NB4 (cell line): ENCODE measurements at regions not wholly inside any gene's neighbourhood (a gene's known extent, or its start where the extent isn't known, plus 50 kb on each side); places are given as distances from the start of the nearest gene placed in this dataset.

Source experiments
- DNase-seq: peaks from one replicate; pipeline ENCODE4 v3.0.0; 2010; ENCODE audit warnings: low read depth
- H3K4me3 ChIP-seq: one replicate; pipeline ENCODE4 v1.5.1; 2011; ENCODE audit warnings: mild to moderate bottlenecking, low read depth, low read length, moderate library complexity
- MYC ChIP-seq: IDR thresholded peaks from 2 replicates; pipeline ENCODE4 v1.6.1; 2011; ENCODE audit warnings: low read depth, low read length
- POLR2A ChIP-seq: IDR thresholded peaks from 2 replicates; pipeline ENCODE4 v1.6.1; 2011; ENCODE audit warnings: mild to moderate bottlenecking; ENCODE audit not compliant: insufficient read length; ENCODE audit errors: extremely low read depth
- TF ChIP-seq, protein P1 (sequence below): IDR thresholded peaks from one replicate; pipeline ENCODE4 v1.5.1; 2012; ENCODE audit warnings: low read depth, low read length
- TF ChIP-seq, protein P2 (sequence below): IDR thresholded peaks from 2 replicates; pipeline ENCODE4 v1.6.1; 2011; ENCODE audit warnings: low read depth, low read length

DNA sequence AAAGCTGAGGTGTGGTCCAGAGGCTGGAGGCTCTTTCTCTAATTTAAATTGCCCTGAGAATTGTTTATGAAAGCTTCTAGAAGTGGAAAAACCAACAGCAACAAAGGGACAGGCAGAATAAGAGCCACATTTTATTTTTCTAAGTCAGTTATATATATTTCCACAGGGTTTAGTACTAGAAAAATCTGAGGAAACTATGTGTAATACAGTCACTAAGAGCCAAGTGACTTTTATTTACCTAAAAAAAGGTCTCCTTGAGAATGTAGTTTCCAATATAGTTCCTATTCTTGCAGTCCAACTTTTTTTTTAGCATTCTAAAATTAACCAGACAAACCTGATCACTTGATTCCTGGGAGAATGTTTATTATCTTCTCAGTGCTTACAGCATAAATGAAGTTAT lies 296.6 kb upstream of the MYOCD start:
- TF ChIP-seq, protein P1, sequence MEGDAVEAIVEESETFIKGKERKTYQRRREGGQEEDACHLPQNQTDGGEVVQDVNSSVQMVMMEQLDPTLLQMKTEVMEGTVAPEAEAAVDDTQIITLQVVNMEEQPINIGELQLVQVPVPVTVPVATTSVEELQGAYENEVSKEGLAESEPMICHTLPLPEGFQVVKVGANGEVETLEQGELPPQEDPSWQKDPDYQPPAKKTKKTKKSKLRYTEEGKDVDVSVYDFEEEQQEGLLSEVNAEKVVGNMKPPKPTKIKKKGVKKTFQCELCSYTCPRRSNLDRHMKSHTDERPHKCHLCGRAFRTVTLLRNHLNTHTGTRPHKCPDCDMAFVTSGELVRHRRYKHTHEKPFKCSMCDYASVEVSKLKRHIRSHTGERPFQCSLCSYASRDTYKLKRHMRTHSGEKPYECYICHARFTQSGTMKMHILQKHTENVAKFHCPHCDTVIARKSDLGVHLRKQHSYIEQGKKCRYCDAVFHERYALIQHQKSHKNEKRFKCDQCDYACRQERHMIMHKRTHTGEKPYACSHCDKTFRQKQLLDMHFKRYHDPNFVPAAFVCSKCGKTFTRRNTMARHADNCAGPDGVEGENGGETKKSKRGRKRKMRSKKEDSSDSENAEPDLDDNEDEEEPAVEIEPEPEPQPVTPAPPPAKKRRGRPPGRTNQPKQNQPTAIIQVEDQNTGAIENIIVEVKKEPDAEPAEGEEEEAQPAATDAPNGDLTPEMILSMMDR, result no peak
- TF ChIP-seq, protein P2, sequence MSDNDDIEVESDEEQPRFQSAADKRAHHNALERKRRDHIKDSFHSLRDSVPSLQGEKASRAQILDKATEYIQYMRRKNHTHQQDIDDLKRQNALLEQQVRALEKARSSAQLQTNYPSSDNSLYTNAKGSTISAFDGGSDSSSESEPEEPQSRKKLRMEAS, result no peak
- TF ChIP-seq MYC (no peak), POLR2A (no peak)
- no peak for DNase-seq
- no peak overlapping the region for H3K4me3 ChIP-seq

DNA sequence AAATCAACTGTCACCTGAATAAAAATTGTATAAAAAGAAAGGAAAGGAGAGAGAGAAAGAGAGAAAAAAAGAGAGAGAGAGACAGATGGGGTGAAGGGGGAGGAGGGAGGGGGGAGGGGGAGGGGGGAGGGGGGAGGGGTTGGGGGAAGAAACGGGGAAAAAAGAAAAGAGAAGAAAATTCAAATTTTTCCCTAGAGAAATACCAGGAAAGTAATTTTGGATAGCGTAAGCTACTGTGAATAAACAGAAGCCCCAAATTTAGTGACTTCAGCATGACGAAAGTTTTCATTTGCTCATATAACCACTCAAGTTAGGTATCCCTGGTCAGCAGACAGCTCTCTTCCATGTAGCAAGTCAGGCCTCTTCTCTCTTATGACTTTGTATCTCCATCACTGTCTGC lies 289.4 kb upstream of the MYOCD start:
- no peak for TF ChIP-seq POLR2A
- TF ChIP-seq, protein P2, result no peak
- no peak for TF ChIP-seq MYC
- TF ChIP-seq, protein P1, result no peak
- H3K4me3 ChIP-seq, result no peak overlapping the region
- no peak for DNase-seq

DNA sequence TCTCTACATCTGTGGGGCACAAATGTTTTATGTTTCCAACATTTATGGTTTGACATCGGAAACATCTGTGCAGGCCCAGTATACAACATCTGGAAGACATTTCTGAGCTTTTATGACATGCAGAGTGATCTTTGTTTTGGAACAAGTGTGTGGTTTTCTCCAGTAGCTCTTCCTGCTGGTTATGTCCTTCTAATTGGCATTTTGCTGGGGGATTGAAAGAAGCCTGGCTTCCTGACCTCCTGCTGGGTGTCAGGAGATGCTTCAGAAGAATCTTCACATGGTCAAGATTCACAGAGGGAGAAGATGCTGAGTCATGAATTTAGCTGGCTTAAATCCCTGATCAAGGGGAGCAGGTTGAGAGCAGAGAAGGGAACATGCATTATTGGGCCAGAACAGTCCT lies 279.5 kb upstream of the MYOCD start:
- DNase-seq, result no peak
- H3K4me3 ChIP-seq, result no peak overlapping the region
- TF ChIP-seq, protein P1, result no peak
- TF ChIP-seq MYC, result no peak
- no peak for TF ChIP-seq POLR2A
- TF ChIP-seq, protein P2, result no peak

DNA sequence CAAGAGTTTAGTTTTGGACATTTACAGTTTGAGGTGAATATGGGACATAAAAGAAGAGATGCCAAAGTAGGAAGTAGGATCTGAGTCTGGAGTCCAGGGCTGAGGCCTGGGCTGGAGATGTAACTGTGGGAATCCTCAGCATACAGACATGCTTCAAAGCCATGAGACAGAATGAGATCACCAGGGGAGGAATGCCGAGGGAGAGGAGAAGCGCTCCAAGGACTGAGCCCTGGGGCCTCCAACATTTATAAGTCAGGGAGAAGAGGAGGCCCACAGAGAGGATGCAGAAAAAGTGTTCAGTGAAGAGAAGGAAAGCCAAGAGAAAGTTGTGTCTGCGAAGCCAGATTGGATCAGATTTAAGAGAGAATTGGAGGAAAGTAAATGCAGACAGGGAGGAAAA lies 277.5 kb upstream of the MYOCD start:
- no peak overlapping the region for H3K4me3 ChIP-seq
- no peak for TF ChIP-seq POLR2A
- TF ChIP-seq, protein P1, result no peak
- no peak for DNase-seq

DNA sequence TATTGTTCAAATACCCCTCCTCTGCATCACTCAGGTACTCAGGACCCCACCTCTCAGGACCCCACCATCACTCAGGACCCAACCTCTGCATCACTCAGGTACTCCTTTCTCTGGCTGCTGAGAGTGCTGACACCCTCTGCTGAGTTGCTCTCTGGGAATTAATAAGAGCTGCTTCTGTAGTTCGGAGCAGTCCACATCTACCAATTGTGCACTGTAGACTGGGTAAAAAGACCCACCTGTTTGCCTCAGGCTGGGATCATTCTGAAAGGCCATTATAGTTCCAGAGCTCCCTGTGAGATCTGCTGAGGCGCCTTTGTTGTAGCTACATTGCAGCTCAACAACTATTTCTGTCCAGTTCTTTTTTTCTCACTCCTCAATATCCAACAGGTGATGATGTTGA lies 276.3 kb upstream of the MYOCD start:
- H3K4me3 ChIP-seq, result no peak overlapping the region
- no peak for DNase-seq
- TF ChIP-seq, protein P1, result no peak
- TF ChIP-seq POLR2A (no peak), MYC (no peak)
- TF ChIP-seq, protein P2, result no peak

DNA sequence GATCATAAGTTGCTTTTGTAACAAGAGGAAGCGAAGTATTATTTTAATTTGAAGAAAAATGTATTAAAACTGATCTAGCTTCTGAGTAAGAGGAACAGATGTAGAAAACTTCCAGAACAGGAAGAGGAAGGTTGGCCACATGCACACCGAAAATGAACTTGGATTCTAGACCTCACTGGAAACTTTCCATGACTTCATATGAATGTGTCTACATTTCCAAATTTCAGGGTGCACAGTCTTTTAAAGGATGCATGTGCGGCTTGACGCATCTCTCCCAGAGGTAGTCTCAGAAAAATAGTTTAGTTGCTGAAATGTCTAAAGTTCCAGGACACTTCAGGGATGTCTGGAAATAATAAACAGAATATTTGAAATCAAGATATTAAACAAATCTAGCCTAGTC lies 275.1 kb upstream of the MYOCD start:
- DNase-seq, result no peak
- no peak overlapping the region for H3K4me3 ChIP-seq
- TF ChIP-seq, protein P1, result no peak
- no peak for TF ChIP-seq MYC
